GM12873 (cell line): ENCODE measurements at regions not wholly inside any gene's neighbourhood (a gene's known extent, or its start where the extent isn't known, plus 50 kb on each side); places are given as distances from the start of the nearest gene placed in this dataset.

Source experiments
- CTCF ChIP-seq: IDR thresholded peaks from 2 replicates; pipeline ENCODE4 v1.5.1; 2012; ENCODE audit warnings: low read depth, mild to moderate bottlenecking, moderate library complexity, low read length, control low read depth; ENCODE audit not compliant: insufficient read depth; ENCODE audit errors: missing control alignments

GRCh38 chr2:198232281-198232680 is 427.9 kb downstream of the PLCL1 start:
- no peak for TF ChIP-seq CTCF

GRCh38 chr2:198231562-198231961 is 427.2 kb downstream of the PLCL1 start:
- TF ChIP-seq CTCF = no peak

GRCh38 chr2:198220763-198221610 is 416.6 kb downstream of the PLCL1 start:
- TF ChIP-seq CTCF = no peak

- no peak for TF ChIP-seq CTCF
These were observed 414.9 kb downstream of the PLCL1 start for GRCh38 chr2:198219292-198219691.

- TF ChIP-seq CTCF = no peak
These were observed 409.8 kb downstream of the PLCL1 start for GRCh38 chr2:198214114-198214596.

- no peak for TF ChIP-seq CTCF
These were observed 408.9 kb downstream of the PLCL1 start for GRCh38 chr2:198213253-198213652.

GRCh38 chr2:198211706-198212105 is 407.3 kb downstream of the PLCL1 start:
- no peak for TF ChIP-seq CTCF
